ENCODE measurements at regions not wholly inside any gene's neighbourhood (a gene's known extent, or its start where the extent isn't known, plus 50 kb on each side); places are given as distances from the start of the nearest gene placed in this dataset.

DNA sequence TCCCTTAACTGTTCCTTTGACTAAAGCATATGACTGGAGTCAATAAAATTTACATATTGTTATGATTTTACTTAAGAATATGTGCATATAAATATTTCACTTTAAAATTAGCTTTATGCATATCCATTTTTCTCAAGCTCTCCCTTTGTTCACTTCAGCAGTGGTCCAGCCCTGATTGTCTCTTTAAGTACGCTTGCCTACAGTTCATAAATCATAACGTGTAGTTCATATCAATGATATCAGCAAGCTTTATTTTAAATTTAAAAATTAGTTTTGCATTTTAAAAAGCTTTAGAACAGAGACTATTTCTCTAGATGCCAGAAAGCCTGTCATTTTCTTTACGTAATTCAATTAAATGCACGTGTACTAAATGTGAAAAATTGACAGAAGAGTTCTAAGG is 721.9 kb downstream of the OTOL1 start:
- H3K56ac ChIP-seq (ENCODE audit: insufficient read length, low read depth, low read length): no peak overlapping the region

More for the DNA sequence above, 721.9 kb downstream of the OTOL1 start:
- no peak overlapping the region for H2BK15ac ChIP-seq (ENCODE audit: low read depth, low read length)
- DNase-seq: no peak
- no peak overlapping the region for H2AFZ ChIP-seq (ENCODE audit: low read length)
- no peak overlapping the region for H2BK12ac ChIP-seq (ENCODE audit: insufficient read length, low read depth, low read length)
- H3K4me2 ChIP-seq (ENCODE audit: insufficient read depth, insufficient read length, low read length): no peak overlapping the region
- H3K4me1 ChIP-seq (ENCODE audit: insufficient read depth, low read length): no peaks in the 10 kb centered on the region
- H3K14ac ChIP-seq (ENCODE audit: insufficient read depth, low read length): no peak overlapping the region
- H4K91ac ChIP-seq (ENCODE audit: insufficient read length, low read depth, low read length): no peak overlapping the region
- Mint-ChIP-seq H3K27ac (no peak overlapping the region), H3K9me3 (peaks cover 0 to 6% of the 10 kb centered on the region in 2 experiments; a peak in 4 of 5 replicates), H3K27me3 (ENCODE audit: low read depth) (no peaks in the 10 kb centered on the region; the same call in 1 of the 2 replicates), H3K4me1 (peaks cover 4 to 7% of the 10 kb centered on the region in 2 experiments; a peak in 3 of 4 replicates), H3K36me3 (ENCODE audit: insufficient read depth in 1 of 3, low read depth in 3 of 3) (peaks cover 2 to 6% (median 5%) of the 10 kb centered on the region in 3 experiments; a peak in 4 of 7 replicates), H3K4me3 (no peak overlapping the region)
- no peak overlapping the region for H3T11ph ChIP-seq (ENCODE audit: low read length)
- H3K23ac ChIP-seq (ENCODE audit: insufficient read length, low read depth, low read length): no peak overlapping the region
- H3K9me3 ChIP-seq (ENCODE audit: control insufficient read depth, low read depth, low read length): no peaks in the 10 kb centered on the region
- no peak overlapping the region for H2BK20ac ChIP-seq (ENCODE audit: low read depth, low read length, poor library complexity, severe bottlenecking)
- H2BK120ac ChIP-seq (ENCODE audit: low read depth, low read length, poor library complexity, severe bottlenecking): no peak overlapping the region
- no peak overlapping the region for H3K9ac ChIP-seq (ENCODE audit: extremely low read depth, insufficient read length, low read length)
- no peak overlapping the region for H2AK5ac ChIP-seq (ENCODE audit: insufficient read length, low read length)
- H4K8ac ChIP-seq (replicated peaks; ENCODE audit: insufficient read length, low read depth, low read length): no peak overlapping the region
- H3K4ac ChIP-seq (ENCODE audit: low read depth, low read length): no peak overlapping the region
- H3K79me1 ChIP-seq (ENCODE audit: insufficient read depth, low read depth, low read length, poor library complexity, severe bottlenecking): no peaks in the 10 kb centered on the region
- H3K27ac ChIP-seq (ENCODE audit: insufficient read length, low read depth, low read length): no peak overlapping the region
- no peaks in the 10 kb centered on the region for H3K79me2 ChIP-seq (ENCODE audit: insufficient read depth, low read length)
- TF ChIP-seq, protein P1, sequence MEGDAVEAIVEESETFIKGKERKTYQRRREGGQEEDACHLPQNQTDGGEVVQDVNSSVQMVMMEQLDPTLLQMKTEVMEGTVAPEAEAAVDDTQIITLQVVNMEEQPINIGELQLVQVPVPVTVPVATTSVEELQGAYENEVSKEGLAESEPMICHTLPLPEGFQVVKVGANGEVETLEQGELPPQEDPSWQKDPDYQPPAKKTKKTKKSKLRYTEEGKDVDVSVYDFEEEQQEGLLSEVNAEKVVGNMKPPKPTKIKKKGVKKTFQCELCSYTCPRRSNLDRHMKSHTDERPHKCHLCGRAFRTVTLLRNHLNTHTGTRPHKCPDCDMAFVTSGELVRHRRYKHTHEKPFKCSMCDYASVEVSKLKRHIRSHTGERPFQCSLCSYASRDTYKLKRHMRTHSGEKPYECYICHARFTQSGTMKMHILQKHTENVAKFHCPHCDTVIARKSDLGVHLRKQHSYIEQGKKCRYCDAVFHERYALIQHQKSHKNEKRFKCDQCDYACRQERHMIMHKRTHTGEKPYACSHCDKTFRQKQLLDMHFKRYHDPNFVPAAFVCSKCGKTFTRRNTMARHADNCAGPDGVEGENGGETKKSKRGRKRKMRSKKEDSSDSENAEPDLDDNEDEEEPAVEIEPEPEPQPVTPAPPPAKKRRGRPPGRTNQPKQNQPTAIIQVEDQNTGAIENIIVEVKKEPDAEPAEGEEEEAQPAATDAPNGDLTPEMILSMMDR (conservative IDR thresholded peaks at IDR 0.05): no peak
- H3K27me3 ChIP-seq (ENCODE audit: insufficient read depth, low read length): no peaks in the 10 kb centered on the region
- no peaks in the 10 kb centered on the region for H4K20me1 ChIP-seq (ENCODE audit: control insufficient read depth, insufficient read depth, insufficient read length)
- no peak overlapping the region for H3K18ac ChIP-seq (ENCODE audit: insufficient read length, low read depth, low read length)
- H3K23me2 ChIP-seq (ENCODE audit: insufficient read length, low read depth, low read length, poor library complexity, severe bottlenecking): no peaks in the 10 kb centered on the region
- no CpG with 5 or more reads among the region's 4 CpGs for WGBS (ENCODE audit: extremely low coverage, insufficient read length, low lambda C conversion rate)
- H4K5ac ChIP-seq (ENCODE audit: insufficient read length, low read depth, low read length): no peak overlapping the region
- H2BK5ac ChIP-seq (ENCODE audit: insufficient read length, low read length): no peak overlapping the region

Measured in H9 (cell line).